HG03196 (cell line): ENCODE measurements at regions not wholly inside any gene's neighbourhood (a gene's known extent, or its start where the extent isn't known, plus 50 kb on each side); places are given as distances from the start of the nearest gene placed in this dataset.
"Not testable (repeated sequence)": the region's sequence is repeated elsewhere in the genome, so short reads cannot be mapped to it uniquely, and the experiment has no call there.

Experiments used
- ATAC-seq: cut with Tn5 transposase; IDR thresholded peaks from one replicate; pipeline ENCODE4 v1.9.1; 2021; ENCODE audit not compliant: unreplicated experiment

DNA sequence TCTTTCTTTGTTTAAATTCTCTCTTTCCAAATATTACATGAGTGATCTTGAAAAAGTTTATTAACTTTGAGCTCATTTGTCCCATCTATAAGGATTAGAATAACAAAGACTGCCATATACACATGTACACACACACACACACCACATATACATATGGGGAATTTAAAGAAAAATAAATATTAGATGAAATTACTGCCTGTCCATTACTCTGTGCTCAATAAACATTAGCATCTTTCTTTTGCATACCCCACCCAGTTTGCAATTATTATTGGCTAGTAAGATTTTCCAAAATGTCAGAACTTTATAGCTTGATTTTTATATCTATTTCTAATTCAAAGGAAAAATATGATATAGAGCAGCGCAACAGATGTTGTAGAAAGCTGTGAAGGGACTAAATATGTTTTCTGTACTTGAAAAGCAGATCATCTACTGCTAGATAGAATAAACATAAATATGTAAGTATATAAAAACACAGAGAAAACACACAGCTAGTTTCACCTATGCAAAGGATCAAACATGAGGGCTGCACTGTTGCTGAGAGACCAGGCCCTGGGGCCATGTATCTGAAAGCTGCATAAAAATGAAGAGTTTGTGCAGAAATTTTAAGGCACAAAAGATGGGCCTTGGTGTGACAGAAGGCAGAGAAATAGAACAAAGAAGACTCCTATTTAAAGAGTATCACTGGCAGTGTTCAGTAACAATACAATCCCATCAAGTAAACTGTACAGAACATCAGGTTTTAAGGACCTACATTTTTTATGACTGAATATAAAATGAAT is 114.2 kb upstream of the NECTIN3 start:
- no peak for ATAC-seq

DNA sequence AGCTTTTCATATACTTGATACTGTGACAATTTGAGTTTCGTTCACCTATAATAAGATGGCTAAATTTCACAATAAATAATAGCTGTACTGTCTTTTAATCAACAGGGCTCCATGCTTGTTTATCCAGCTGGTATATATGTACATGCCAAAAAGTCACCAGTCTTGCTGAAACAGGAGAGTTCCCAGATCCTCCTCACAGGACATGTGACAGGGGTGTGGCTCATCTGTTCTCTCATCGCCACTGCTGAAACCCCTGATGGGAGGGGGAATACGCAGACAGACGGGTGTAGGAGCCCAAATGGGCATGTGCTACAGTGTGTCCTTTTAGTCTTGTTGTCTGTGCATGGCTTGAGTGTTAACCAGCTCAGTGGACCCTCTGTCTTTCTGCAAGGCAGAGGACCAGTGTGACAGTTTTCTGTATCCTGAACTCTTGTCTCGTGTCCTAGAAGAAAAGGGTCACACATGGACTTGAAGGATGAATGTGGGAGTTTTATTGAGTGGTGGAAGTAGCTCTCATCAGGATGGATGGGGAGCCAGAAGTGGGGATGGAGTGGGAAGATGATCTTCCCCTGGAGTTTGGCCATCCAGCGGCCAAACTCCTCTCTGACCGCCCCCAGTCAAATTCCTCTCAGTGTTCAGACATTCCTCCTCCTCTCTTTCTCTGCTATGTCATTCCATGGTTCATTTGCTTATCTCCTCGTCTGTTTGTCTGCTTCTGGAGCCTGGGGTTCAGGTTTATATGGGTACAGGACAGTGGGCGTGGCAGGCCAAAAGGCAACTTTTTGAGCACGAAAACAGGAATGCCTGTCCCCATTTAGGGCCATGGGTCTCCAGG is 113.1 kb upstream of the NECTIN3 start:
- ATAC-seq, result no peak

DNA sequence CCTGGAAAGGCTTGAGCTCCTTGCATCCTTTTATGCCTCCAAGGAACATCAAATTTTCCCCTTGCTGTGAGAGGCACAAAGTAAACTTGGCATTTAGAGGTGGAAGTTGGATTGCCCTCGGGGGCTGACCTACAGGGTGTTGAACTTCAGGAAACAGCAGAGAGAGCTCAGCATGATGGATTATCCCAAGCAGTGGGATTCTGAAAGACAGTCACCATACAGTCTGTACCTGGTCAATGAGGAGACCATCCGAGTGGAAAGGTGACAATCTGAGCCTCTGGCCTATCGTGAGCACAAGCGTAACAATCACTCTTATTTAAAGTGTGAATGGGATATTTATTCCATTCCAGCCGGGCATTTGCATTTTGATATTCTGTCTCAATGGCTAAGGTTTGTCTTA is 105.6 kb upstream of the NECTIN3 start:
- ATAC-seq, result no peak

DNA sequence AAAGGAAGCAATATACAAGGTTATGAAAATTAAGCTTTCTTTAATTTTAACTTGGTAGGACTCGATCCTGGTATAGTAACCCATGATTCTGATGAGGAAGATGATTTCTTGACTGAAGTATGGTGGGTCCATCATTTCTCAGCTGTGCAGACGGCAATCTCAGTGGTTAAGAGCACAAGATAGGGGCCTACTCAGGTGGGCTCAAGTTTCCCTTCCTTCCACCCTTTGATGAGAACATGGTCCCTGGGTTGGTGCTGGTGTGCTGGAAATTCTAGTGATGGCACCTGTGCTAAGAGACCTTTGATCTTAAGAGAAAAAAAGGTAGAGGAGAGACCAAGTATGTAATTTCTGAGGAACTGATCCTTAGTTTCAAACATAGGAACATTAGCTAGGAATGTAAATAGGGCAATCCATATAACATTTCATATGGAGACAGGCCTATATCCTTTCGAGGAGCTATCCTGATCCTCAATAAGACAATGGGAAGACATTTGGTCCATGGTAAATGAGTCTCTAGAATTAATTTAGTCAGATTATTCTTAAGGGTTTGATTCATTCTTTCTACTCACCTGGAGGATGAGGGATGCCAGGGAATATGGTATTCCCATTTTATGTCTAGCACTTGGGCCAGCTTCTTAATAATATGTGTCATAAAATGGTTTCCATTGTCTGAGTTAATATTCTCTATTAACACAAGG is 104.5 kb upstream of the NECTIN3 start:
- ATAC-seq, result no peak

DNA sequence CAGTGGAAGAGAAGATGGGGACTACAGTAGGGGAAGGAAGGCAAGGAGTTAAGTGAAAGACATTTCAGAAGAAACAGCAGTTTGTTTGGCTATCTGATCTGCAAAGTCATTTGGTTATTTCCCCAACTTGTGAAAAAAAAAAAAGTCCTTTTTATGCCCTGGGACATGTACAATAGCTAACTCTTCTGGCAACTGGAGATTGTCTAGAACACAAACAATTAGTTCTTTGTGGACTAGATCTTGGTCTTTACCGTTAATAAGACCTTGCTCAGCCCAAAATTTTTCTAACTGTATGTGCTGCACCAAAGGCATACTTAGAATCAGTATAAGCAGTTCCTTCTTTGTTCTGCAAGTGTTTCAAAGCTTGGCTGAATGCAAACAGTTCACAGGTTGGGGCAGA is 103.5 kb upstream of the NECTIN3 start:
- ATAC-seq, result no peak

DNA sequence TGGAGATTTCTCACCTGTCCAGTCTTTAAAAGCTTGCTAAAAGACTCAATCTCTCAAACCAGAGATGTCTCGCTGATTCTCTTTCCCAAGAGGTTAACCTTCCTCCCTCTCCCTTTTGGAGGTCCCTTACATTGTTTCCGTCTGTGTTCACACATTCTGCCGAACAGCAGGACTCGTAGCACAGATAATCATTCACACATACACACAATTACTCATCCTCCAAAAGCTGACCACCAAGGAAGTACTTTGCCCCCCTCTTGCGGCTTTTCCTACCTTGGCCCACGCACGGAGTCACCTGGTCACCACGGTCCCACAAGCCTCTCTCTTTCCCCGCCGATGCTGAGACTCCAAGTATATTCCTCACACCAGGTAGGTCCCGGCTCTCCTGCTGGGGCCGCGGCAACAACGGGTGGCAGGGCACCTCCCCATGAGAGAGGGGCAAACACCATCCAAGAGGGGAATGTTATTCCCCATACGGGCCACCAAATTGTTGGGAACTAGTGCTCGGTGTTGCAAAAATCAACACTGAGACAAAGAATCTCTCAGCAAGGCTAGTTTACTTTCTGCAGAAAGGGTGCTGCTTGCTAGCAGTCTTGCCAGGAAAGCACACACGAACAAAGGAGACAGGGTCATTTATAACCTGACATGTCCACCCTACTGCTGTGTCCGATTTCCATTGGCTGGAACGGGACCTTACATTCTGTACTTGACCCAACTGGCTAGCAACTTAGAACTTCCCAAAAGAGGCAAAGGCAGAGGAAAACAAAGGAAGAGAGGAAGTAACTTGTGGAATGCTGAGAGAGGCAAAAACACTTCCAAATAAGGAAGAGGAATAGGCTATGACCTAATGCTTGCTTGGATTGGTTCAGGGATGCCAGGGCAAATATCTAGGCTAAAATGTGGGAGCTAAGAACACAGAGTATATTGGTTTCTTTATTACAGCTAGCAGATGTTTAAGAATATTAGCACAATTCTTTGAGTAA is 102.1 kb upstream of the NECTIN3 start:
- ATAC-seq, result no peak

DNA sequence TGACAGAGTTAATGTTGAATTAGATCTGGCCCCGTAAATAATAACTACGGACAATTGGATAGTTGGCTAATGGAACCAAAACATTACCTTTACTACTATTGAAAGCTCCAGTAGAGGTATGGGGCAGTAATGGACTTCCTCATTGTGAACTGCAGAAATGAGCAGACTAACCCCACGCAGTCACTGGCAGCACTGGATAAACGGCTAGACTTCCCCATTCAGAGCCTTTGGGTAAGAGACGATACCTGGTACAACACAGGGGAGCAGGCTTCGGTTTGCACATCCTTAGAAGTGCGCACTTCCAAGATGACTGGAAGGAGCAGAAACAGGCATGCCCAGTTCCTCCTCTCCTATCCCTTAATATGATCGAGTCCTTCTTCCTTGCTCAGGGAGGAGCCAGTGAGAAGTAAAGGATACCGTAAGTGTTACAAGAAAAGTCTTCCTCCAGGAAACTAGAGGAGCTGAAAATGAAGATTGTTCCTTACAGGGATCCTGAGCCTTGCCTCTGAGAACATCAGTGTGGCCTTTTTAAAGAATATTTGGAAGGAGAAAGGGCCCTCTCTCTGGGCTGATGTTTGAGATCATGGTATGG is 100.5 kb upstream of the NECTIN3 start:
- ATAC-seq, result no peak

DNA sequence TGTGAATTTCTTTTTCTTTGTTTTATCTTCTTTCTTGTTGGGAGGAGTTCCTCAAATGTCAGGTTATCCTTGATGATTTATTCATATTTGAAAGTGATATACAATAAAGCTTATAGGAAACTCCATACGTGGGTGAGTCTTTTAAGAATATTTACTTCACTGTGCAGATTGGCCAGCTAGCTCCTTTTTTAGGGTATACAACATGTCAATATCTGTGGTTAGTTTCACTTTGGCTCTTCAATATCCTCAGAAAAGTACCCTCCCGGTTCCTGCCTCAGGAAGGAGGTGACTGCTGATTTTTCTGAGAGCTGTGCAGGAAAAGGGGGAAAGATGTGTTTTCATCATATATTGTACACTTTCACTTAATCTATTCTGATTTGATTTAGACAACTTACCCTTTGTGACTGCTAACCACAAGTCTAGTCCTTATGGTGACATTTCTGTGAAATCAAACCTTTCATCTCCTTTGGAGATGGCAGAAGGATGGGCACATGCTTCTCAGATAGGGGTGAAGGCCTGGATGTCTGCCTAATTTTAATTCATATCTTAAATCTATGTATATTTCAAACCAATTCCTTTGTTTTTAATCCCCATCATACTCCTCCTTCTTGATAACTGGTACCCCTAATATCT is 98.2 kb upstream of the NECTIN3 start:
- ATAC-seq, result no peak

DNA sequence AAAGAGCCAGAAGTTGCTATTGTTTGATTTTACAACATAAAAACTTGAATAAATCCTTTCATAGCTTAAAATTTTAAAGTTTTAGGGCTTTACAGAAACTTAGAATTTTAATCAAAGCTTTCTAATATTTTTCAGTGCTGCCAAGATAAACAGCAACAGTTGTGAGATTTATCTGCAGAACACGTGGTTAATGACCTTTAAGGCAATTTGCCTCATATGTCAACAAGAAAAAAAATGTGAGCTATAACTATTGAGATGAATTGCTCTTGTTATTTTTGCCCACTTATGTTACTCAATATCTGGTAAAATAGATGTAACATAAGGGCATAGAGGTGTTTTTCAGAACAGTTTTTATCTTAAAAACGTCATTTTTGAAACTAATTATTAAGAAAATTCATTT is 96.7 kb upstream of the NECTIN3 start:
- ATAC-seq, result no peak

DNA sequence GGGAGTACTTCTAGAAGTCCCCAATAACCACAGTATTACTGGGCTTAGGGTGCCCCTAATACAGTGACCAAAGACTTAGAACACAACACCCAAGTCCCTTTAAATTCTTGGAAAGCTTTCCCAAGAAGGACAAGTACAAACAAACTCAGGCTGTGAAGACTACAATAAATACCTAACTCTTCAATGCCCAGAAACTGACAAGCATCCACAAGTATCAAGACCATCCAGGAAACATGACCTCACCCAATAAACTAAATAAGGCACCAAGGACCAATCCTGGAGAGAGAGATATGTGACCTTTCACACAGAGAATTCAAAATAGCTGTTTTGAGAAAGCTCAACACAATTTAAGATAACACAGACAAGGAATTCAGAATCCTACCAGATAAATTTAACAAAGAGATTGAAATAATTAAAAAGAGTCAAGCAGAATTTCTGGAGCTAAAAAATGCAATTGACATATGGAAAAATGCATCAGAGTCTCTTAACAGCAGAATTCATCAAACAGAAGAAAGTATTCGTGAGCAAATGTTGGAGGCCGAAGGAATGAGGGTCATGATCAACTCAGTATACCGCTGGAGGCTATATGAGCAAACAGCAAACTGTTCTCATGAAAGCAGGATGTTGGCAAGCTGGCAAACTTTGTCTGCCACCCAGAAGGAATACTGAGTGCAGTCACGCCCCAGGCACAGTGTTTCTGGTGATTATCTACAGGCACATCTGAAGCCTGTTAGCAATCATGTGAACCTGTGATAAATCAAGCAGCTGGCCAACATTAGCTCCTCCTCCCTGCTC is 87.0 kb upstream of the NECTIN3 start:
- ATAC-seq, result no peak

DNA sequence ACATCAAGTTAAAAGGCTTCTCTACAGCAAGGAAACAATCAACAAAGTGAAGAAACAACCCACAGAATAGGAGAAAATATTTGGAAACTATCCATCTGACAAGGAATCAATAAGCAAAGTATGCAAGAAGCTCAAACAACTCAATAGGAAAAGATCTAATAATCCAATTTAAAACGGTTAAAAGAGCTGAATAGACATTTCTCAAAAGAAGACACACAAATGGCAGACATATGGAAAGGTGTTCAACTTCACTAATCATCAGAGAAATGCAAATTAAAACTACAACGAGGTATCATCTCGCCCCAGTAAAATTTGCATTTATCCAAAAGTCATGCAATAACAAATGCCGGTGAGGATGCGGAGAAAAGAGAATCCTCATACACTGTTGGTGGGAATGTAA is 82.2 kb upstream of the NECTIN3 start:
- no peak for ATAC-seq

DNA sequence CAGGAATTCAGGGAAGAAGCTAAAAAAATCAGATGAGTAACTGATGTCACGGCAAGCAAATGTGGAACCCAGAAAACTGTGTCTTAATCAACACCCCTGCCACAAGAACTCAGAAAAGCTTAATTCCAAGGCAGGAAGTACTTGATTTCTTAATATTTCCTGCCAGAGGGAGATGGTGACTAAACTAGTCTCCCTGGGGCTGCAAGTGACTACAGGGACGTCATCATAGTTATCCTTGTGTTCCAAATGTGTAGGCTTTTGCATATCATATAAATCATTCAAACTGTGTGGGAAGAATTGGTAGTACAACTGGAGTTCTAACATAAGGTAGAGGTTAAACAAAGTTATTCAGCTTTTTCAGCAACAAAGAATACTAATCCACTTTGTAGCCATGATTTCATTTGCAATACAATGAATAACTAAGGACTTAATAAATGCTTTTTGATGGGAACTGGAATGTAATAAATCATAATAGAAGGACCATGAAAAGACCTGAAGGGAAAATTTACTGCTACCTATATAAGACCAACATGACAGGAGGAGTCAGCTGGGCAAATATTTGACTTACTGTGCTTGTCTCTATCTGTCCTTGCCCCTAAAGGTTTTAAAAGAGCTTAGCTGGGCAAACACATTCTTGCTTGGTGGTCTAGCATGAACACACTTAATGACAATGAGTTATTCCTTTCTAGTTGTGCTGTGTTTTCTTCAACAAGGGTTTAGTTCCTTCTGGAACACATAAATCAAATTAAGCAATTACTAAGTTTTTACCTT is 76.0 kb upstream of the NECTIN3 start:
- ATAC-seq, result no peak

DNA sequence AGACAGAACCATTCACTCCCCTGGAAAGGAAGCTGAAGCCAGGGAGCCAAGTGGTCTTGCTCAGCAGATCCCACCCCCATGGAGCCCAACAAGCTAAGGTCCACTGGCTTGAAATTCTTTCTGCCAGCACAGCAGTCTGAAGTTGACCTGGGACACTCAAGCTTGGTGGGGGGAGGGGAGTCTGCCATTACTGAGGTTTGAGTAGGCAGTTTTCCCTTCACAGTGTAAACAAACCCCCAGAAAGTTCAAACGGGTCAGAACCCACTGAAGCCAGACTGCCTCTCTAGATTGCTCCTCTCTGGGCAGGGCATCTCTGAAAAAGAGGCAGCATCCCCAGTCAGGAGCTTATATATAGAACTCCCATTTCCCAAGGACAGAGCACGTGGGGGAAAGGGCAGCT is 72.8 kb upstream of the NECTIN3 start:
- not testable (repeated sequence) for ATAC-seq

DNA sequence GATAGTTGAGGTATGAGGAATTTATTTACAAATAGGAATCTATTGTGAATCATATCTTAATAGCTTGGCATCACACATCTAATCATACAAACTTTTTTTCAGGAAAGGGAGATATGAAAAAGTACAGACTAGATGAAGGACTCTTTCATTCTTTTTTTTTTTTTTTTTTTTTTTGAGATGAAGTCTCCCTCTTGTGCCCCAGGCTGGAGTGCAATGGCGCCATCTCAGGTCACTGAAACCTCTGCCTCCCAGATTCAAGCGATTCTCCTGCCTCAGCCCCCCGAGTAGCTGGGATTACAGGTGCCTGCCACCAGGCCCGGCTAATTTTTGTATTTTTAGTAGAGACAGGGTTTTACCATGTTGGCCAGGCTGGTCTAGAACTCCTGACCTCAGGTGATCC is 65.1 kb upstream of the NECTIN3 start:
- not testable (repeated sequence) for ATAC-seq

DNA sequence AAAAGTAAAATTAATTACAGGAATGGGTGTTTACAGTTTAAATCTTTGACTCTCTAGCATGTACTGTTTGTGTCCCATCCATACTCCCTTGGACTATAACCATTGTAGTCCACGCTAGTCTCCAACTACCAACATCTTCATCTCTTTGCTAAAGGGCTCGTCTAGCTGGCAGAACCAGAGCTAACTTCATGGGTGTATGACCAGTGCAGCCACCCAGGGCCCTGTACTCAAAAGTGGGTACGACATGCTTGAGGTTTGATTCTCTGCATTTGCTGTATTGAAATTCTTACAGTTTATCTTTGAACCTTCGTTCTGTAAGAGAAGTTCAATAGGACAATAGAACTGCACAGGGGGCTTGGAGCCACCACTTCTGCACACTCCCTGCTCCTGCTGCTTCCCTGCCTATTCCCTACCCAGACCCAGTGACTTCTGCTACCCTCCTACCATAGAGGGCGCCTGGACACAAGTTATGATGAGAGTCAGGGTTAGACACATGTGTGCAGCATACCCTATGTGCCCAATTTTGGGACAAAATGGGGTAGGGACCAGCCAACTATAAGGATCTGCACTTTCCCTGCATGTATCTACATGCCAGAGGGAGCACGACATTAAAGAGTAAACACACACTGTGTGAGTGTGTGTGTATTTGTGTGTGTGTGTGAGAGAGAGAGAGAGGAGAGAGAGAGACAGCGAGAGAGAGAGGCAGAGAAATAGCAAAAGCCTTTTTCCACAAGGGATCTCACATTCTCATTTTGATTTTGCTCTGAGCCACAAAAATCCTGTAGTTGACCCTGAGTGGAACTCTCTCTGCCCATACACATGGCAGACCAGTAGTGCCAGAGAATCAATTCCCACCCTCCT is 59.0 kb upstream of the NECTIN3 start:
- no peak for ATAC-seq
